ENCODE measurements at regions not wholly inside any gene's neighbourhood (a gene's known extent, or its start where the extent isn't known, plus 50 kb on each side); places are given as distances from the start of the nearest gene placed in this dataset.

DNA sequence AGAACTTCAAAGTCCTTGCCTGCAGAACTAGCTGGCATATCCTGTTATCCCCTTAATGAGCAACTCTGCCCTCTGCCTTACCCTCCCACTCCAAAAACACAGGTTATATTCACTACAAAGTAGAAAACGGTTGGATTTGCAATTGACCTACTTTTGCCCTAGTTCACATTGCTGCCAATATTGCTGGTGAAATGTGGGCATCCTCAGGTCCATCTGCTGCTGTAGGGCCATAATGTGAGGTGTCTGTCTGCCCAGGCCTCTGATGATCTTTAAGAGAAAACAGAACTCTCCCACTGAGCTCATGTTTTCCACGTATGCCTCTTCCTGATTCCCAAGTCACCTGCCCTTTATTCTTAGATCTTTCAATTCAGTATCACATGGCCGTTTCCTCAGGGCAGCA, 294.0 kb upstream of the CDH20 start:
- no peak for TF ChIP-seq POLR2AphosphoS5 (IDR thresholded peaks at IDR 0.05; ENCODE audit: low read depth, low read length)
- TF ChIP-seq POLR2A (IDR thresholded peaks at IDR 0.05; ENCODE audit: low read depth, low read length): no peak
- TF ChIP-seq TAF1 (IDR thresholded peaks at IDR 0.05; ENCODE audit: borderline replicate concordance, low read depth, low read length): no peak
